Activated T-cell treated with anti-CD3 and anti-CD28 coated beads, Interleukin-2, amount 50 U/mL, for 48 hours (primary cell): ENCODE measurements at regions not wholly inside any gene's neighbourhood (a gene's known extent, or its start where the extent isn't known, plus 50 kb on each side); places are given as distances from the start of the nearest gene placed in this dataset.

Experiments used
- DNase-seq, 2 experiments: peaks; one replicate each; pipeline ENCODE4 v3.0.0-alpha.2; 2020

- DNase-seq: no peak
These were observed 384.9 kb upstream of the DCC start for GRCh38 chr18:51955136-51955535.

- no peak for DNase-seq
These were observed 383.0 kb upstream of the DCC start for GRCh38 chr18:51957001-51957400.

GRCh38 chr18:51980101-51980500 lies 359.9 kb upstream of the DCC start:
- no peak for DNase-seq

- DNase-seq: no peak
These were observed 351.7 kb upstream of the DCC start for GRCh38 chr18:51988277-51988676.

- no peak for DNase-seq
These were observed 342.9 kb upstream of the DCC start for GRCh38 chr18:51997129-51997528.

GRCh38 chr18:51998066-51998465 lies 341.9 kb upstream of the DCC start:
- no peak for DNase-seq

- DNase-seq: no peak
These were observed 341.3 kb upstream of the DCC start for GRCh38 chr18:51998711-51999110.

GRCh38 chr18:51999351-51999750 lies 340.6 kb upstream of the DCC start:
- DNase-seq: no peak

- no peak for DNase-seq
These were observed 339.6 kb upstream of the DCC start for GRCh38 chr18:52000435-52000834.

GRCh38 chr18:52001106-52001505 lies 338.9 kb upstream of the DCC start:
- no peak for DNase-seq

GRCh38 chr18:52002600-52002999 lies 337.4 kb upstream of the DCC start:
- no peak for DNase-seq

- DNase-seq: no peak
These were observed 332.9 kb upstream of the DCC start for GRCh38 chr18:52007105-52007504.

GRCh38 chr18:52008330-52008729 lies 331.7 kb upstream of the DCC start:
- DNase-seq: no peak

GRCh38 chr18:52008736-52009135 lies 331.3 kb upstream of the DCC start:
- no peak for DNase-seq

- DNase-seq: no peak
These were observed 330.0 kb upstream of the DCC start for GRCh38 chr18:52009958-52010357.

GRCh38 chr18:52045946-52046675 lies 293.9 kb upstream of the DCC start:
- DNase-seq: no peak

- DNase-seq: no peak
These were observed 293.2 kb upstream of the DCC start for GRCh38 chr18:52046842-52047241.

- DNase-seq: no peak
These were observed 285.7 kb upstream of the DCC start for GRCh38 chr18:52054324-52054723.

- DNase-seq: no peak
These were observed 279.2 kb upstream of the DCC start for GRCh38 chr18:52060607-52061304.

GRCh38 chr18:52063923-52064322 lies 276.1 kb upstream of the DCC start:
- DNase-seq: no peak

- no peak for DNase-seq
These were observed 270.8 kb upstream of the DCC start for GRCh38 chr18:52069201-52069600.

- no peak for DNase-seq
These were observed 269.7 kb upstream of the DCC start for GRCh38 chr18:52070291-52070756.

GRCh38 chr18:52077251-52077983 lies 262.6 kb upstream of the DCC start:
- no peak for DNase-seq

GRCh38 chr18:52082246-52082645 lies 257.8 kb upstream of the DCC start:
- no peak for DNase-seq
